ENCODE measurements at regions not wholly inside any gene's neighbourhood (a gene's known extent, or its start where the extent isn't known, plus 50 kb on each side); places are given as distances from the start of the nearest gene placed in this dataset.

- TF ChIP-seq EZH2phosphoT487 (IDR thresholded peaks at IDR 0.05; ENCODE audit: borderline replicate concordance) (no peak), CTCF (conservative IDR thresholded peaks at IDR 0.05; ENCODE audit: low read length) (no peak)
- Histone ChIP-seq H3K79me2 (ENCODE audit: insufficient read depth, low read length) (no peaks in the 10 kb centered on the region), H3K36me3 (ENCODE audit: insufficient read depth, low read length) (no peaks in the 10 kb centered on the region), H4K20me1 (ENCODE audit: insufficient read depth, low read length, poor library complexity, severe bottlenecking) (no peaks in the 10 kb centered on the region), H3F3A (ENCODE audit: low read depth) (no peaks in the 10 kb centered on the region), H3K4me1 (ENCODE audit: insufficient read depth, low read length, poor library complexity, severe bottlenecking) (no peaks in the 10 kb centered on the region), H3K9me2 (replicated peaks; ENCODE audit: low read depth, low read length) (no peaks in the 10 kb centered on the region), H2AFZ (ENCODE audit: low read length) (no peak overlapping the region), H3K27me3 (ENCODE audit: insufficient read depth, low read length, poor library complexity, severe bottlenecking) (no peaks in the 10 kb centered on the region), H3K9me3 (ENCODE audit: insufficient read depth, low read depth, low read length) (peaks cover 2% of the 10 kb centered on the region; the same call in 1 of the 2 replicates), H3K4me2 (ENCODE audit: low read depth, low read length, poor library complexity, severe bottlenecking) (no peak overlapping the region), H3K9ac (ENCODE audit: low read depth, low read length, poor library complexity, severe bottlenecking) (no peak overlapping the region), H3K4me3 (ENCODE audit: low read length, poor library complexity, severe bottlenecking) (no peak overlapping the region)
Measured at GRCh38 chr2:5074733-5075132, 617.5 kb upstream of the SOX11 start.

GRCh38 chr2:5076599-5076998 is 615.6 kb upstream of the SOX11 start:
- Histone ChIP-seq H3K4me2 (ENCODE audit: low read depth, low read length, poor library complexity, severe bottlenecking) (no peak overlapping the region), H3K9me2 (replicated peaks; ENCODE audit: low read depth, low read length) (no peaks in the 10 kb centered on the region), H3K79me2 (ENCODE audit: insufficient read depth, low read length) (no peaks in the 10 kb centered on the region), H4K20me1 (ENCODE audit: insufficient read depth, low read length, poor library complexity, severe bottlenecking) (no peaks in the 10 kb centered on the region), H2AFZ (ENCODE audit: low read length) (no peak overlapping the region), H3K27me3 (ENCODE audit: insufficient read depth, low read length, poor library complexity, severe bottlenecking) (no peaks in the 10 kb centered on the region), H3K9ac (ENCODE audit: low read depth, low read length, poor library complexity, severe bottlenecking) (no peak overlapping the region), H3F3A (ENCODE audit: low read depth) (no peaks in the 10 kb centered on the region), H3K9me3 (ENCODE audit: insufficient read depth, low read depth, low read length) (peaks cover 2% of the 10 kb centered on the region; the same call in 1 of the 2 replicates), H3K4me3 (ENCODE audit: low read length, poor library complexity, severe bottlenecking) (no peak overlapping the region), H3K4me1 (ENCODE audit: insufficient read depth, low read length, poor library complexity, severe bottlenecking) (no peaks in the 10 kb centered on the region), H3K36me3 (ENCODE audit: insufficient read depth, low read length) (no peaks in the 10 kb centered on the region)
- TF ChIP-seq EZH2phosphoT487 (IDR thresholded peaks at IDR 0.05; ENCODE audit: borderline replicate concordance) (no peak), CTCF (conservative IDR thresholded peaks at IDR 0.05; ENCODE audit: low read length) (no peak)

GRCh38 chr2:5077479-5078089 is 614.6 kb upstream of the SOX11 start:
- H3K27me3 ChIP-seq (ENCODE audit: insufficient read depth, low read length, poor library complexity, severe bottlenecking) = no peaks in the 10 kb centered on the region
- H3K9me2 ChIP-seq (replicated peaks; ENCODE audit: low read depth, low read length) = no peaks in the 10 kb centered on the region
- no peak overlapping the region for H3K4me3 ChIP-seq (ENCODE audit: low read length, poor library complexity, severe bottlenecking)
- H3K4me2 ChIP-seq (ENCODE audit: low read depth, low read length, poor library complexity, severe bottlenecking) = no peak overlapping the region
- no peaks in the 10 kb centered on the region for H3K4me1 ChIP-seq (ENCODE audit: insufficient read depth, low read length, poor library complexity, severe bottlenecking)
- H3K79me2 ChIP-seq (ENCODE audit: insufficient read depth, low read length) = no peaks in the 10 kb centered on the region
- H3K36me3 ChIP-seq (ENCODE audit: insufficient read depth, low read length) = no peaks in the 10 kb centered on the region
- no peak for TF ChIP-seq EZH2phosphoT487 (IDR thresholded peaks at IDR 0.05; ENCODE audit: borderline replicate concordance)
- TF ChIP-seq CTCF (conservative IDR thresholded peaks at IDR 0.05; ENCODE audit: low read length) = no peak
- no peaks in the 10 kb centered on the region for H3K9me3 ChIP-seq (ENCODE audit: insufficient read depth, low read depth, low read length)
- no peak overlapping the region for H2AFZ ChIP-seq (ENCODE audit: low read length)
- H4K20me1 ChIP-seq (ENCODE audit: insufficient read depth, low read length, poor library complexity, severe bottlenecking) = no peaks in the 10 kb centered on the region
- no peak overlapping the region for H3K9ac ChIP-seq (ENCODE audit: low read depth, low read length, poor library complexity, severe bottlenecking)
- H3F3A ChIP-seq (ENCODE audit: low read depth) = no peaks in the 10 kb centered on the region
